ENCODE measurements at regions not wholly inside any gene's neighbourhood (a gene's known extent, or its start where the extent isn't known, plus 50 kb on each side); places are given as distances from the start of the nearest gene placed in this dataset.

- no peaks in the 10 kb centered on the region for H3K79me2 ChIP-seq (ENCODE audit: control insufficient read depth, insufficient read depth, low read length)
- H3K4me2 ChIP-seq (ENCODE audit: low read length): no peak overlapping the region
- H3K79me1 ChIP-seq (ENCODE audit: low read length): no peaks in the 10 kb centered on the region
- H2AK5ac ChIP-seq (ENCODE audit: low read length): no peak overlapping the region
- H3K27me3 ChIP-seq (ENCODE audit: insufficient read depth, low read length, poor library complexity): no peaks in the 10 kb centered on the region
- no peak overlapping the region for H3K4me3 ChIP-seq (ENCODE audit: low read length)
- H3K56ac ChIP-seq (ENCODE audit: low read length): no peak overlapping the region
- no peak overlapping the region for H4K5ac ChIP-seq (ENCODE audit: low read length)
- no CpG with 5 or more reads among the region's 1 CpG for WGBS (ENCODE audit: extremely low coverage, insufficient coverage, low lambda C conversion rate)
- H3K36me3 ChIP-seq (ENCODE audit: control insufficient read depth, insufficient read depth, low read length): no peaks in the 10 kb centered on the region
- H2BK120ac ChIP-seq (ENCODE audit: low read depth, low read length): no peak overlapping the region
- H3K4me1 ChIP-seq (ENCODE audit: control insufficient read depth, low read depth, low read length): no peaks in the 10 kb centered on the region
- no peak overlapping the region for H3K4ac ChIP-seq (ENCODE audit: low read depth, low read length)
- H2BK15ac ChIP-seq (replicated peaks; ENCODE audit: low read depth): no peak overlapping the region
- no peak overlapping the region for H3K9ac ChIP-seq (ENCODE audit: low read length)
- no peak for DNase-seq
- H3K27ac ChIP-seq (ENCODE audit: low read depth, low read length): no peak overlapping the region
- H3K23ac ChIP-seq (ENCODE audit: low read length): no peak overlapping the region
- H2BK5ac ChIP-seq (ENCODE audit: low read length): no peak overlapping the region
- H4K8ac ChIP-seq (ENCODE audit: low read depth, low read length): no peak overlapping the region
- no peak overlapping the region for H3K18ac ChIP-seq (ENCODE audit: low read length)
These were observed 269.6 kb upstream of the CNTNAP4 start for GRCh38 chr16:76007645-76008044.

DNA sequence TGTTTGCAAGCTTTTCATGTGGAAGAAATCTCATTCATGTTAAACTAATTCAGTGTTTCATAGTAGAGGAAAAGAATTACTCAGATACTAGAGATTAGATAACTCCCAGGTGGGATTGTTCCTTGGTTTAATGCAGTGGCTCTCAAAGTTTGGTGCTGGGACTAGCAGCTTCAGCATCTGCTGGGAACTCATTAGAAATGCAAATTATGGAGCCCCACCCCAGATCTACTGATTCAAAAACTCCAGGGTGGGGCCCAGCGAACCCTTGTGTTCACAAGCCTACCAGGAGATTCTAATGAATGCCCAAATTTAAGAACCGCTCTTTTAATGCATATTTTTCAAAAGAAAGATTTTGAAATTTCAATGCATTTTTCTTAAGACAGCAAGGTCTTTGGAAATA is 253.4 kb upstream of the CNTNAP4 start:
- H3K27me3 ChIP-seq (ENCODE audit: insufficient read depth, low read length, poor library complexity): no peaks in the 10 kb centered on the region
- H3K4me2 ChIP-seq (ENCODE audit: low read length): no peak overlapping the region
- no CpG with 5 or more reads among the region's 2 CpGs for WGBS (ENCODE audit: extremely low coverage, insufficient coverage, low lambda C conversion rate)
- no peak overlapping the region for H3K4me3 ChIP-seq (ENCODE audit: low read length)
- no peak overlapping the region for H3K27ac ChIP-seq (ENCODE audit: low read depth, low read length)
- no peak overlapping the region for H3K4ac ChIP-seq (ENCODE audit: low read depth, low read length)
- no peak overlapping the region for H3K23ac ChIP-seq (ENCODE audit: low read length)
- H2BK5ac ChIP-seq (ENCODE audit: low read length): no peak overlapping the region
- no peak overlapping the region for H2BK120ac ChIP-seq (ENCODE audit: low read depth, low read length)
- no peak overlapping the region for H2BK15ac ChIP-seq (replicated peaks; ENCODE audit: low read depth)
- no peaks in the 10 kb centered on the region for H3K79me2 ChIP-seq (ENCODE audit: control insufficient read depth, insufficient read depth, low read length)
- no peak overlapping the region for H4K5ac ChIP-seq (ENCODE audit: low read length)
- H3K9ac ChIP-seq (ENCODE audit: low read length): no peak overlapping the region
- no peaks in the 10 kb centered on the region for H3K79me1 ChIP-seq (ENCODE audit: low read length)
- H3K56ac ChIP-seq (ENCODE audit: low read length): no peak overlapping the region
- H4K8ac ChIP-seq (ENCODE audit: low read depth, low read length): no peak overlapping the region
- H3K4me1 ChIP-seq (ENCODE audit: control insufficient read depth, low read depth, low read length): no peaks in the 10 kb centered on the region
- no peak for DNase-seq
- no peak overlapping the region for H2AK5ac ChIP-seq (ENCODE audit: low read length)
- H3K18ac ChIP-seq (ENCODE audit: low read length): no peak overlapping the region
- H3K36me3 ChIP-seq (ENCODE audit: control insufficient read depth, insufficient read depth, low read length): no peaks in the 10 kb centered on the region

GRCh38 chr16:76035689-76036088 is 241.5 kb upstream of the CNTNAP4 start:
- Histone ChIP-seq H2BK120ac (ENCODE audit: low read depth, low read length) (no peak overlapping the region), H3K27ac (ENCODE audit: low read depth, low read length) (no peak overlapping the region), H3K79me1 (ENCODE audit: low read length) (no peaks in the 10 kb centered on the region), H3K18ac (ENCODE audit: low read length) (no peak overlapping the region), H2AK5ac (ENCODE audit: low read length) (no peak overlapping the region), H3K56ac (ENCODE audit: low read length) (no peak overlapping the region), H3K36me3 (ENCODE audit: control insufficient read depth, insufficient read depth, low read length) (no peaks in the 10 kb centered on the region), H3K4me2 (ENCODE audit: low read length) (no peak overlapping the region), H3K4me3 (ENCODE audit: low read length) (no peak overlapping the region), H3K4ac (ENCODE audit: low read depth, low read length) (no peak overlapping the region), H4K5ac (ENCODE audit: low read length) (no peak overlapping the region), H3K79me2 (ENCODE audit: control insufficient read depth, insufficient read depth, low read length) (no peaks in the 10 kb centered on the region), H3K4me1 (ENCODE audit: control insufficient read depth, low read depth, low read length) (no peaks in the 10 kb centered on the region), H4K8ac (ENCODE audit: low read depth, low read length) (no peak overlapping the region), H3K23ac (ENCODE audit: low read length) (no peak overlapping the region), H2BK15ac (replicated peaks; ENCODE audit: low read depth) (no peak overlapping the region), H3K9ac (ENCODE audit: low read length) (no peak overlapping the region), H3K27me3 (ENCODE audit: insufficient read depth, low read length, poor library complexity) (no peaks in the 10 kb centered on the region), H2BK5ac (ENCODE audit: low read length) (no peak overlapping the region)
- DNase-seq: peak; percentile 59
- no CpG with 5 or more reads among the region's 2 CpGs for WGBS (ENCODE audit: extremely low coverage, insufficient coverage, low lambda C conversion rate)

DNA sequence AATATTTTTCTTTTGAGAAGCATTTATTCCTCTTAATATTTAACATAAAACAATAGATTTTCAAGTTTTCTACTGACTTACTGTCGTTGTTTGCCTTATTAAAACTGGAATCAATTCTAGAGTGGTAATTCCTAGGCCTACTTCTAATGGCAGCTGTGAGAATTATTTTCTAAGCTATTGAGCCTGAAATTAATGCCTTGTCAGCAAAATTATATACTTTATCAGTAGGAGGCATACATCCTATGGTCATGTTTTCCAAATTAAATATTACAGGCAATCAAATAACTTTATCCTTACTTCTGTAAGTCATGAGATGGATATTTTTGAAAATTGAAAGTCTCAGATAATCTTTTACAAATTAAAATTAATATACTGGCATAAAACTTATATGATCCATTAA is 239.1 kb upstream of the CNTNAP4 start:
- no peaks in the 10 kb centered on the region for H3K27me3 ChIP-seq (ENCODE audit: insufficient read depth, low read length, poor library complexity)
- no peaks in the 10 kb centered on the region for H3K36me3 ChIP-seq (ENCODE audit: control insufficient read depth, insufficient read depth, low read length)
- no peak overlapping the region for H3K23ac ChIP-seq (ENCODE audit: low read length)
- no peak overlapping the region for H3K27ac ChIP-seq (ENCODE audit: low read depth, low read length)
- no peak overlapping the region for H2AK5ac ChIP-seq (ENCODE audit: low read length)
- WGBS (ENCODE audit: extremely low coverage, insufficient coverage, low lambda C conversion rate): no CpG with 5 or more reads among the region's 1 CpG
- H3K18ac ChIP-seq (ENCODE audit: low read length): no peak overlapping the region
- H3K9ac ChIP-seq (ENCODE audit: low read length): no peak overlapping the region
- no peak overlapping the region for H4K8ac ChIP-seq (ENCODE audit: low read depth, low read length)
- no peaks in the 10 kb centered on the region for H3K79me2 ChIP-seq (ENCODE audit: control insufficient read depth, insufficient read depth, low read length)
- no peak overlapping the region for H4K5ac ChIP-seq (ENCODE audit: low read length)
- H2BK120ac ChIP-seq (ENCODE audit: low read depth, low read length): no peak overlapping the region
- no peak for DNase-seq
- H2BK5ac ChIP-seq (ENCODE audit: low read length): no peak overlapping the region
- no peak overlapping the region for H3K4ac ChIP-seq (ENCODE audit: low read depth, low read length)
- H3K56ac ChIP-seq (ENCODE audit: low read length): no peak overlapping the region
- H3K4me1 ChIP-seq (ENCODE audit: control insufficient read depth, low read depth, low read length): no peaks in the 10 kb centered on the region
- H3K4me3 ChIP-seq (ENCODE audit: low read length): no peak overlapping the region
- H2BK15ac ChIP-seq (replicated peaks; ENCODE audit: low read depth): no peak overlapping the region
- no peak overlapping the region for H3K4me2 ChIP-seq (ENCODE audit: low read length)
- H3K79me1 ChIP-seq (ENCODE audit: low read length): no peaks in the 10 kb centered on the region

- H3K23ac ChIP-seq (ENCODE audit: low read length): no peak overlapping the region
- no peak overlapping the region for H3K18ac ChIP-seq (ENCODE audit: low read length)
- H3K79me1 ChIP-seq (ENCODE audit: low read length): no peaks in the 10 kb centered on the region
- H3K4me3 ChIP-seq (ENCODE audit: low read length): no peak overlapping the region
- H2BK120ac ChIP-seq (ENCODE audit: low read depth, low read length): no peak overlapping the region
- no peak overlapping the region for H2BK15ac ChIP-seq (replicated peaks; ENCODE audit: low read depth)
- H3K56ac ChIP-seq (ENCODE audit: low read length): no peak overlapping the region
- no peak overlapping the region for H3K4me2 ChIP-seq (ENCODE audit: low read length)
- H3K27me3 ChIP-seq (ENCODE audit: insufficient read depth, low read length, poor library complexity): no peaks in the 10 kb centered on the region
- no peak overlapping the region for H3K27ac ChIP-seq (ENCODE audit: low read depth, low read length)
- no peak overlapping the region for H2BK5ac ChIP-seq (ENCODE audit: low read length)
- H3K9ac ChIP-seq (ENCODE audit: low read length): no peak overlapping the region
- no CpG with 5 or more reads among the region's 2 CpGs for WGBS (ENCODE audit: extremely low coverage, insufficient coverage, low lambda C conversion rate)
- no peaks in the 10 kb centered on the region for H3K4me1 ChIP-seq (ENCODE audit: control insufficient read depth, low read depth, low read length)
- no peaks in the 10 kb centered on the region for H3K79me2 ChIP-seq (ENCODE audit: control insufficient read depth, insufficient read depth, low read length)
- no peak for DNase-seq
- H2AK5ac ChIP-seq (ENCODE audit: low read length): no peak overlapping the region
- no peak overlapping the region for H4K8ac ChIP-seq (ENCODE audit: low read depth, low read length)
- H3K4ac ChIP-seq (ENCODE audit: low read depth, low read length): no peak overlapping the region
- H3K36me3 ChIP-seq (ENCODE audit: control insufficient read depth, insufficient read depth, low read length): no peaks in the 10 kb centered on the region
- H4K5ac ChIP-seq (ENCODE audit: low read length): no peak overlapping the region
These were observed 224.5 kb upstream of the CNTNAP4 start for GRCh38 chr16:76052725-76053124.

- WGBS (ENCODE audit: extremely low coverage, insufficient coverage, low lambda C conversion rate): no CpG with 5 or more reads among the region's 3 CpGs
- no peak for DNase-seq
- Histone ChIP-seq H4K5ac (ENCODE audit: low read length) (no peak overlapping the region), H4K8ac (ENCODE audit: low read depth, low read length) (no peak overlapping the region), H3K27ac (ENCODE audit: low read depth, low read length) (no peak overlapping the region), H3K79me2 (ENCODE audit: control insufficient read depth, insufficient read depth, low read length) (no peaks in the 10 kb centered on the region), H2BK5ac (ENCODE audit: low read length) (no peak overlapping the region), H3K23ac (ENCODE audit: low read length) (no peak overlapping the region), H3K4me1 (ENCODE audit: control insufficient read depth, low read depth, low read length) (no peaks in the 10 kb centered on the region), H3K9ac (ENCODE audit: low read length) (no peak overlapping the region), H3K79me1 (ENCODE audit: low read length) (no peaks in the 10 kb centered on the region), H3K4me3 (ENCODE audit: low read length) (no peak overlapping the region), H3K18ac (ENCODE audit: low read length) (no peak overlapping the region), H3K36me3 (ENCODE audit: control insufficient read depth, insufficient read depth, low read length) (no peaks in the 10 kb centered on the region), H3K4ac (ENCODE audit: low read depth, low read length) (no peak overlapping the region), H3K27me3 (ENCODE audit: insufficient read depth, low read length, poor library complexity) (no peaks in the 10 kb centered on the region), H2AK5ac (ENCODE audit: low read length) (no peak overlapping the region), H3K4me2 (ENCODE audit: low read length) (no peak overlapping the region), H2BK15ac (replicated peaks; ENCODE audit: low read depth) (no peak overlapping the region), H3K56ac (ENCODE audit: low read length) (no peak overlapping the region), H2BK120ac (ENCODE audit: low read depth, low read length) (no peak overlapping the region)
These were observed 218.0 kb upstream of the CNTNAP4 start for GRCh38 chr16:76059186-76059585.
